Body of pancreas (tissue), 4 donors: ENCODE measurements at regions not wholly inside any gene's neighbourhood (a gene's known extent, or its start where the extent isn't known, plus 50 kb on each side); places are given as distances from the start of the nearest gene placed in this dataset.
A peak's percentile ranks its signal among the peaks of the same experiment; 100 is the strongest.

ENCODE experiments used
- ATAC-seq: fragments of 150-250 bp; one replicate; pipeline ENCODE4 v1.9.1; 2016
- DNase-seq, 4 donors: peaks; one replicate each; pipeline ENCODE4 v3.0.0-alpha.2; 2019
- H3K27ac ChIP-seq, 4 donors: fragments of 200-600 bp; sonication (generic); 1 replicate in 3 of 4; 2 replicates in 1 of 4; pipeline versions ENCODE4 v1.5.1 to v1.6.1; 2016 to 2019; ENCODE audit warnings: mild to moderate bottlenecking in 1 of 4, mixed read lengths in 1 of 4, moderate library complexity in 1 of 4
- H3K27me3 ChIP-seq, 2 donors: fragments of 200-600 bp; sonication (generic); one replicate each; pipeline ENCODE4 v1.6.0; 2016; ENCODE audit warnings: mild to moderate bottlenecking in 1 of 2
- H3K36me3 ChIP-seq, 2 donors: fragments of 200-600 bp; sonication (generic); replicated peaks in 1 of 2; 2 replicates each; pipeline ENCODE4 v1.5.1; 2016; ENCODE audit warnings: low read depth in 2 of 2; ENCODE audit not compliant: insufficient read depth in 1 of 2
- H3K4me1 ChIP-seq: fragments of 200-600 bp; sonication (generic); one replicate; pipeline ENCODE4 v1.6.0; 2016
- H3K4me3 ChIP-seq, 2 donors: fragments of 200-600 bp; sonication (generic); 1 replicate in 1 of 2; 2 replicates in 1 of 2; pipeline ENCODE4 v1.5.1; 2016 to 2019
- H3K9me3 ChIP-seq, 3 donors: fragments of 200-600 bp; sonication (generic); 1 replicate in 2 of 3; 2 replicates in 1 of 3; pipeline ENCODE4 v1.5.1; 2016
- CTCF ChIP-seq, 7 experiments: fragments of 450-650 bp in 4 of 7; fragments of 200-600 bp in 3 of 7; sonication (generic) in 3 of 7; IDR thresholded peaks; one replicate each; pipeline ENCODE4 v1.5.1; 2016 to 2019; ENCODE audit warnings: antibody characterized with exemption in 7 of 7
- POLR2A ChIP-seq, 3 donors: fragments of 450-650 bp; IDR thresholded peaks; one replicate each; pipeline ENCODE4 v1.6.1; 2016; ENCODE audit warnings: antibody characterized with exemption in 3 of 3, mild to moderate bottlenecking in 2 of 3
- WGBS, 2 donors: methylation state at CpG; one replicate each; pipeline ENCODE4 v1.1.5; 2017; 5-methylcytosine and 5-hydroxymethylcytosine counted together
- intact Hi-C: fragments of 100-400 bp; cut with DNase I; formaldehyde crosslinking; loops from one replicate; pipeline ENCODE4 v1.15.1; 2023

- Histone ChIP-seq H3K36me3 (no peaks in the 10 kb centered on the region), H3K27me3 (no peaks in the 10 kb centered on the region), H3K27ac (no peak overlapping the region), H3K4me1 (no peaks in the 10 kb centered on the region), H3K9me3 (no peaks in the 10 kb centered on the region), H3K4me3 (no peak overlapping the region)
- WGBS, 2 donors, result 86 to 100% methylated on average over 2 of the region's 2 CpGs
- intact Hi-C loops, result no loop called here
- ATAC-seq, result no peak
- DNase-seq, result no peak
- TF ChIP-seq CTCF (IDR thresholded peaks at IDR 0.05) (no peak), POLR2A (IDR thresholded peaks at IDR 0.05) (no peak)
These were observed 769.3 kb downstream of the MECOM start for GRCh38 chr3:168894214-168894613.

- TF ChIP-seq POLR2A (IDR thresholded peaks at IDR 0.05) (no peak), CTCF (IDR thresholded peaks at IDR 0.05) (no peak)
- 0 to 76% methylated on average over 1 of the region's 1 CpG for WGBS, 2 donors
- ATAC-seq (no peak), DNase-seq (no peak)
- intact Hi-C loops, result no loop called here
- Histone ChIP-seq H3K27me3 (no peaks in the 10 kb centered on the region), H3K27ac (no peak overlapping the region), H3K4me1 (peaks cover 6% of the 10 kb centered on the region), H3K36me3 (no peaks in the 10 kb centered on the region), H3K4me3 (no peak overlapping the region), H3K9me3 (no peaks in the 10 kb centered on the region)
These were observed 773.8 kb downstream of the MECOM start for GRCh38 chr3:168889666-168890065.

GRCh38 chr3:168888781-168889180, 774.7 kb downstream of the MECOM start:
- H3K27me3 ChIP-seq, result no peaks in the 10 kb centered on the region
- H3K4me1 ChIP-seq, result peaks cover 6% of the 10 kb centered on the region
- H3K27ac ChIP-seq, result no peak overlapping the region
- H3K9me3 ChIP-seq, result no peaks in the 10 kb centered on the region
- no peak for TF ChIP-seq POLR2A (IDR thresholded peaks at IDR 0.05)
- TF ChIP-seq CTCF (IDR thresholded peaks at IDR 0.05), result no peak
- intact Hi-C loops, result no loop called here
- WGBS, 2 donors, result 57 to 78% methylated on average over 2 of the region's 2 CpGs
- DNase-seq (no peak), ATAC-seq (no peak)
- H3K36me3 ChIP-seq, result no peaks in the 10 kb centered on the region
- no peak overlapping the region for H3K4me3 ChIP-seq

- TF ChIP-seq POLR2A (IDR thresholded peaks at IDR 0.05) (no peak), CTCF (IDR thresholded peaks at IDR 0.05) (no peak)
- Histone ChIP-seq H3K4me3 (no peak overlapping the region), H3K27ac (no peak overlapping the region), H3K27me3 (no peaks in the 10 kb centered on the region), H3K9me3 (no peaks in the 10 kb centered on the region), H3K36me3 (no peaks in the 10 kb centered on the region), H3K4me1 (peaks cover 6% of the 10 kb centered on the region)
- 89 to 93% methylated on average over 2 of the region's 2 CpGs for WGBS, 2 donors
- intact Hi-C loops, result no loop called here
- no peak for DNase-seq
- ATAC-seq, result no peak
These were observed 778.5 kb downstream of the MECOM start for GRCh38 chr3:168885028-168885427.

GRCh38 chr3:168884353-168884903, 779.1 kb downstream of the MECOM start:
- H3K4me1 ChIP-seq, result peaks cover 6% of the 10 kb centered on the region
- no peaks in the 10 kb centered on the region for H3K27me3 ChIP-seq
- TF ChIP-seq CTCF (IDR thresholded peaks at IDR 0.05) (no peak), POLR2A (IDR thresholded peaks at IDR 0.05) (no peak)
- no peak overlapping the region for H3K27ac ChIP-seq
- 0% methylated on average over 1 of the region's 1 CpG for WGBS, 2 donors
- no peak overlapping the region for H3K4me3 ChIP-seq
- H3K9me3 ChIP-seq, result no peaks in the 10 kb centered on the region
- DNase-seq (peak; percentile 41 to 76 (median 58)), ATAC-seq (peak; percentile 59)
- intact Hi-C loops, result no loop called here
- no peaks in the 10 kb centered on the region for H3K36me3 ChIP-seq
